ENCODE measurements at regions not wholly inside any gene's neighbourhood (a gene's known extent, or its start where the extent isn't known, plus 50 kb on each side); places are given as distances from the start of the nearest gene placed in this dataset.

- H3K27me3 Mint-ChIP-seq (ENCODE audit: insufficient read depth, low read depth, poor library complexity) = peaks cover 2% of the 10 kb centered on the region
- Histone ChIP-seq H3K79me2 (replicated peaks; ENCODE audit: insufficient read depth) (no peaks in the 10 kb centered on the region), H2AFZ (no peak overlapping the region), H3K4me2 (no peak overlapping the region), H4K20me1 (replicated peaks; ENCODE audit: insufficient read depth) (no peaks in the 10 kb centered on the region), H3F3A (replicated peaks; ENCODE audit: low read depth) (no peaks in the 10 kb centered on the region), H3K4me1 (ENCODE audit: insufficient read depth) (no peaks in the 10 kb centered on the region), H3K4me3 (no peak overlapping the region), H3K36me3 (ENCODE audit: insufficient read depth) (peaks cover 11% of the 10 kb centered on the region), H3K27me3 (ENCODE audit: insufficient read depth) (no peaks in the 10 kb centered on the region), H3K27ac (ENCODE audit: low read depth) (no peak overlapping the region), H3K9me2 (ENCODE audit: insufficient read depth) (no peaks in the 10 kb centered on the region)
- ATAC-seq = no peak
- H3K4me3 Mint-ChIP-seq = no peak overlapping the region
- peaks cover 96% of the 10 kb centered on the region for H3K9me3 Mint-ChIP-seq
- H3K4me1 Mint-ChIP-seq = no peaks in the 10 kb centered on the region
- H3K36me3 Mint-ChIP-seq (ENCODE audit: low read depth) = peaks cover 34% of the 10 kb centered on the region
- no peak overlapping the region for H3K27ac Mint-ChIP-seq
- DNase-seq (ENCODE audit: low spot score) = no peak
- TF ChIP-seq CREB1 (CRISPR knock-in tag; IDR thresholded peaks at IDR 0.05; ENCODE audit: low read depth) (no peak), CTCF (conservative IDR thresholded peaks at IDR 0.05; ENCODE audit: low read depth in 2 of 2) (no peak), REST (IDR thresholded peaks at IDR 0.05; ENCODE audit: unreplicated experiment) (no peak), STAT1 (IDR thresholded peaks at IDR 0.05; ENCODE audit: unreplicated experiment) (no peak), ZNF462 (CRISPR knock-in tag; IDR thresholded peaks at IDR 0.05) (no peak), ETS1 (IDR thresholded peaks at IDR 0.05) (no peak), POLR2AphosphoS5 (IDR thresholded peaks at IDR 0.05; ENCODE audit: low read depth) (no peak), JUNB (IDR thresholded peaks at IDR 0.05; ENCODE audit: unreplicated experiment) (no peak), NANOG (IDR thresholded peaks at IDR 0.05; ENCODE audit: borderline replicate concordance) (no peak), EZH2phosphoT487 (IDR thresholded peaks at IDR 0.05; ENCODE audit: unreplicated experiment) (no peak), ZNF331 (CRISPR knock-in tag; IDR thresholded peaks at IDR 0.05; ENCODE audit: low read depth) (no peak), EZH2 (IDR thresholded peaks at IDR 0.05; ENCODE audit: low read depth, unreplicated experiment) (no peak), ZNF114 (CRISPR knock-in tag; IDR thresholded peaks at IDR 0.05) (no peak)
Measured at GRCh38 chr20:55646851-55647250, 358.5 kb downstream of the CBLN4 start.

All from GM23338 (cell line).